Natural killer cell treated with Interleukin-12 subunit alpha and Interleukin-12 subunit beta and Interleukin-15 and Interleukin-18, amount 100 ng/mL, for 72 hours (primary cell): ENCODE measurements at regions not wholly inside any gene's neighbourhood (a gene's known extent, or its start where the extent isn't known, plus 50 kb on each side); places are given as distances from the start of the nearest gene placed in this dataset.

Experiments used
- ATAC-seq, 2 donors: fragments of 150-1000 bp; cut with Tn5 transposase in 1 of 2; sonication (Bioruptor Pico), chemical (Tn5 transposase) in 1 of 2; 2 replicates each; pipeline ENCODE4 v1.10.0; 2021
- DNase-seq: peaks from one replicate; pipeline ENCODE4 v3.0.0; 2022; ENCODE audit warnings: low spot score
- H3K27ac Mint-ChIP-seq, 2 donors: 1 replicate in 1 of 2; 2 replicates in 1 of 2; pipeline ENCODE4 v1.8.0; 2022; ENCODE audit warnings: mixed read lengths in 2 of 2, mild to moderate bottlenecking in 1 of 2, moderate library complexity in 1 of 2
- H3K27me3 Mint-ChIP-seq, 2 donors: 1 replicate in 1 of 2; 2 replicates in 1 of 2; pipeline ENCODE4 v1.8.0; 2022; ENCODE audit warnings: mixed read lengths in 2 of 2
- H3K36me3 Mint-ChIP-seq: one replicate; pipeline ENCODE4 v1.8.0; 2022; ENCODE audit warnings: mixed read lengths
- H3K4me1 Mint-ChIP-seq, 2 donors: 1 replicate in 1 of 2; 2 replicates in 1 of 2; pipeline ENCODE4 v1.8.0; 2022; ENCODE audit warnings: low read depth in 2 of 2, mixed read lengths in 2 of 2, mild to moderate bottlenecking in 1 of 2
- H3K4me3 Mint-ChIP-seq: one replicate; pipeline ENCODE4 v1.8.0; 2022; ENCODE audit warnings: mixed read lengths
- H3K9me3 Mint-ChIP-seq: 2 replicates; pipeline ENCODE4 v1.8.0; 2022; ENCODE audit warnings: mixed read lengths

- DNase-seq (no peak), ATAC-seq (no peak)
- Mint-ChIP-seq H3K4me1 (no peaks in the 10 kb centered on the region), H3K36me3 (no peaks in the 10 kb centered on the region), H3K4me3 (no peak overlapping the region), H3K9me3 (no peaks in the 10 kb centered on the region), H3K27ac (no peak overlapping the region), H3K27me3 (peaks cover 0 to 1% of the 10 kb centered on the region in 2 donors)
Measured at GRCh38 chr2:41595240-41595639, 452.6 kb upstream of the PKDCC start.

GRCh38 chr2:41597680-41598079 is 450.1 kb upstream of the PKDCC start:
- H3K36me3 Mint-ChIP-seq, result no peaks in the 10 kb centered on the region
- ATAC-seq, result no peak
- DNase-seq, result no peak
- H3K9me3 Mint-ChIP-seq, result no peaks in the 10 kb centered on the region
- H3K27ac Mint-ChIP-seq, result no peak overlapping the region
- no peak overlapping the region for H3K4me3 Mint-ChIP-seq
- H3K27me3 Mint-ChIP-seq, result no peaks in the 10 kb centered on the region
- H3K4me1 Mint-ChIP-seq, result no peaks in the 10 kb centered on the region

- Mint-ChIP-seq H3K27ac (no peak overlapping the region), H3K4me1 (no peaks in the 10 kb centered on the region), H3K4me3 (no peak overlapping the region), H3K27me3 (no peaks in the 10 kb centered on the region), H3K9me3 (no peaks in the 10 kb centered on the region), H3K36me3 (no peaks in the 10 kb centered on the region)
- ATAC-seq (no peak), DNase-seq (no peak)
Measured at GRCh38 chr2:41598161-41598894, 449.5 kb upstream of the PKDCC start.

GRCh38 chr2:41600460-41600859 is 447.4 kb upstream of the PKDCC start:
- Mint-ChIP-seq H3K27ac (no peak overlapping the region), H3K36me3 (no peaks in the 10 kb centered on the region), H3K4me1 (no peaks in the 10 kb centered on the region), H3K27me3 (no peaks in the 10 kb centered on the region), H3K4me3 (no peak overlapping the region), H3K9me3 (no peaks in the 10 kb centered on the region)
- ATAC-seq, result no peak
- DNase-seq, result no peak

- no peak for DNase-seq
- Mint-ChIP-seq H3K36me3 (no peaks in the 10 kb centered on the region), H3K4me3 (no peak overlapping the region), H3K27me3 (peaks cover 0 to 8% of the 10 kb centered on the region in 2 donors), H3K9me3 (no peaks in the 10 kb centered on the region), H3K4me1 (no peaks in the 10 kb centered on the region), H3K27ac (no peak overlapping the region)
- no peak for ATAC-seq
Measured at GRCh38 chr2:41602341-41602740, 445.5 kb upstream of the PKDCC start.

- Mint-ChIP-seq H3K27me3 (peaks cover 0 to 8% of the 10 kb centered on the region in 2 donors), H3K27ac (no peak overlapping the region), H3K4me3 (no peak overlapping the region), H3K4me1 (no peaks in the 10 kb centered on the region), H3K36me3 (no peaks in the 10 kb centered on the region), H3K9me3 (no peaks in the 10 kb centered on the region)
- no peak for DNase-seq
- ATAC-seq, result no peak
Measured at GRCh38 chr2:41605311-41605710, 442.5 kb upstream of the PKDCC start.

- no peaks in the 10 kb centered on the region for H3K4me1 Mint-ChIP-seq
- ATAC-seq, result no peak
- peaks cover 0 to 8% of the 10 kb centered on the region in 2 donors for H3K27me3 Mint-ChIP-seq
- no peaks in the 10 kb centered on the region for H3K9me3 Mint-ChIP-seq
- H3K4me3 Mint-ChIP-seq, result no peak overlapping the region
- H3K36me3 Mint-ChIP-seq, result no peaks in the 10 kb centered on the region
- no peak overlapping the region for H3K27ac Mint-ChIP-seq
- DNase-seq, result no peak
Measured at GRCh38 chr2:41605914-41606313, 441.9 kb upstream of the PKDCC start.

- no peaks in the 10 kb centered on the region for H3K36me3 Mint-ChIP-seq
- H3K9me3 Mint-ChIP-seq, result no peaks in the 10 kb centered on the region
- no peak for ATAC-seq
- no peak overlapping the region for H3K4me3 Mint-ChIP-seq
- no peak for DNase-seq
- no peak overlapping the region for H3K27ac Mint-ChIP-seq
- peaks cover 2 to 8% of the 10 kb centered on the region in 2 donors for H3K27me3 Mint-ChIP-seq
- no peaks in the 10 kb centered on the region for H3K4me1 Mint-ChIP-seq
Measured at GRCh38 chr2:41610501-41611190, 437.2 kb upstream of the PKDCC start.

- peaks cover 10 to 13% of the 10 kb centered on the region in 2 donors for H3K27me3 Mint-ChIP-seq
- no peaks in the 10 kb centered on the region for H3K36me3 Mint-ChIP-seq
- H3K4me3 Mint-ChIP-seq, result no peak overlapping the region
- H3K27ac Mint-ChIP-seq, result no peak overlapping the region
- H3K4me1 Mint-ChIP-seq, result no peaks in the 10 kb centered on the region
- H3K9me3 Mint-ChIP-seq, result no peaks in the 10 kb centered on the region
- DNase-seq, result no peak
- no peak for ATAC-seq
Measured at GRCh38 chr2:41618754-41619153, 429.1 kb upstream of the PKDCC start.

- H3K4me1 Mint-ChIP-seq, result no peaks in the 10 kb centered on the region
- H3K27ac Mint-ChIP-seq, result no peak overlapping the region
- H3K36me3 Mint-ChIP-seq, result no peaks in the 10 kb centered on the region
- H3K9me3 Mint-ChIP-seq, result no peaks in the 10 kb centered on the region
- ATAC-seq (no peak), DNase-seq (no peak)
- no peak overlapping the region for H3K4me3 Mint-ChIP-seq
- peaks cover 13 to 16% of the 10 kb centered on the region in 2 donors for H3K27me3 Mint-ChIP-seq
Measured at GRCh38 chr2:41621095-41621494, 426.7 kb upstream of the PKDCC start.

- ATAC-seq (no peak), DNase-seq (no peak)
- Mint-ChIP-seq H3K9me3 (no peaks in the 10 kb centered on the region), H3K36me3 (no peaks in the 10 kb centered on the region), H3K4me3 (no peak overlapping the region), H3K27ac (no peak overlapping the region), H3K4me1 (no peaks in the 10 kb centered on the region), H3K27me3 (peaks cover 13 to 16% of the 10 kb centered on the region in 2 donors)
Measured at GRCh38 chr2:41621563-41621962, 426.3 kb upstream of the PKDCC start.

- Mint-ChIP-seq H3K36me3 (no peaks in the 10 kb centered on the region), H3K27me3 (peaks cover 11 to 16% of the 10 kb centered on the region in 2 donors), H3K27ac (no peak overlapping the region), H3K9me3 (no peaks in the 10 kb centered on the region), H3K4me1 (no peaks in the 10 kb centered on the region), H3K4me3 (no peak overlapping the region)
- ATAC-seq, result no peak
- no peak for DNase-seq
Measured at GRCh38 chr2:41622301-41622700, 425.5 kb upstream of the PKDCC start.

- no peaks in the 10 kb centered on the region for H3K36me3 Mint-ChIP-seq
- H3K4me3 Mint-ChIP-seq, result no peak overlapping the region
- ATAC-seq, result no peak
Measured at GRCh38 chr2:41626936-41627335, 420.9 kb upstream of the PKDCC start.

GRCh38 chr2:41634686-41635085 is 413.1 kb upstream of the PKDCC start:
- H3K27me3 Mint-ChIP-seq, result peaks cover 8 to 13% of the 10 kb centered on the region in 2 donors
- H3K4me3 Mint-ChIP-seq, result no peak overlapping the region
- DNase-seq (no peak), ATAC-seq (no peak)
- no peak overlapping the region for H3K27ac Mint-ChIP-seq
- no peaks in the 10 kb centered on the region for H3K9me3 Mint-ChIP-seq
- no peaks in the 10 kb centered on the region for H3K4me1 Mint-ChIP-seq
- H3K36me3 Mint-ChIP-seq, result no peaks in the 10 kb centered on the region

More at GRCh38 chr2:41626936-41627335, 420.9 kb upstream of the PKDCC start:
- H3K9me3 Mint-ChIP-seq, result no peaks in the 10 kb centered on the region
- H3K27me3 Mint-ChIP-seq, result peaks cover 2 to 6% of the 10 kb centered on the region in 2 donors
- H3K27ac Mint-ChIP-seq, result no peak overlapping the region
- no peak for DNase-seq
- no peaks in the 10 kb centered on the region for H3K4me1 Mint-ChIP-seq
